Stimulated activated CD8-positive, alpha-beta memory T cell treated with anti-CD3 and anti-CD28 coated beads, Interleukin-4, amount 100 ng/mL, for 24 hours (primary cell): ENCODE measurements at regions not wholly inside any gene's neighbourhood (a gene's known extent, or its start where the extent isn't known, plus 50 kb on each side); places are given as distances from the start of the nearest gene placed in this dataset.
A peak's percentile ranks its signal among the peaks of the same experiment; 100 is the strongest.

Experiments used
- DNase-seq: peaks from one replicate; pipeline ENCODE4 v3.0.0-alpha.2; 2020; ENCODE audit warnings: low read depth

- DNase-seq = no peak
Measured at GRCh38 chr2:204109681-204110080, 173.1 kb downstream of the ICOS start.

- DNase-seq = peak; percentile 51
Measured at GRCh38 chr2:204110338-204110741, 173.8 kb downstream of the ICOS start.

GRCh38 chr2:204110751-204111516, 174.4 kb downstream of the ICOS start:
- no peak for DNase-seq

GRCh38 chr2:204112084-204112770, 175.7 kb downstream of the ICOS start:
- DNase-seq = no peak

GRCh38 chr2:204114295-204115136, 178.0 kb downstream of the ICOS start:
- no peak for DNase-seq

- DNase-seq = no peak
Measured at GRCh38 chr2:204115137-204116056, 178.8 kb downstream of the ICOS start.

GRCh38 chr2:204116159-204116792, 179.7 kb downstream of the ICOS start:
- no peak for DNase-seq

GRCh38 chr2:204122425-204122824, 185.9 kb downstream of the ICOS start:
- DNase-seq = no peak

- no peak for DNase-seq
Measured at GRCh38 chr2:204124140-204124750, 187.7 kb downstream of the ICOS start.

GRCh38 chr2:204126705-204127104, 190.1 kb downstream of the ICOS start:
- no peak for DNase-seq

- no peak for DNase-seq
Measured at GRCh38 chr2:204127238-204127637, 190.7 kb downstream of the ICOS start.

- DNase-seq = no peak
Measured at GRCh38 chr2:204129591-204130294, 193.2 kb downstream of the ICOS start.

GRCh38 chr2:204131621-204132020, 195.1 kb downstream of the ICOS start:
- DNase-seq = no peak

- no peak for DNase-seq
Measured at GRCh38 chr2:204133476-204133875, 196.9 kb downstream of the ICOS start.

- DNase-seq = no peak
Measured at GRCh38 chr2:204134421-204134820, 197.9 kb downstream of the ICOS start.

GRCh38 chr2:204135752-204136151, 199.2 kb downstream of the ICOS start:
- no peak for DNase-seq

- DNase-seq = no peak
Measured at GRCh38 chr2:204138206-204138605, 201.6 kb downstream of the ICOS start.

GRCh38 chr2:204140246-204140645, 203.7 kb downstream of the ICOS start:
- DNase-seq = no peak

- no peak for DNase-seq
Measured at GRCh38 chr2:204143216-204144014, 206.9 kb downstream of the ICOS start.
